Fibroblast of peridontal ligament (primary cell): ENCODE measurements at regions not wholly inside any gene's neighbourhood (a gene's known extent, or its start where the extent isn't known, plus 50 kb on each side); places are given as distances from the start of the nearest gene placed in this dataset.

Experiments used
- DNase-seq: peaks from one replicate; pipeline ENCODE4 v3.0.0-alpha.2; 2010; ENCODE audit errors: extremely low read depth

DNA sequence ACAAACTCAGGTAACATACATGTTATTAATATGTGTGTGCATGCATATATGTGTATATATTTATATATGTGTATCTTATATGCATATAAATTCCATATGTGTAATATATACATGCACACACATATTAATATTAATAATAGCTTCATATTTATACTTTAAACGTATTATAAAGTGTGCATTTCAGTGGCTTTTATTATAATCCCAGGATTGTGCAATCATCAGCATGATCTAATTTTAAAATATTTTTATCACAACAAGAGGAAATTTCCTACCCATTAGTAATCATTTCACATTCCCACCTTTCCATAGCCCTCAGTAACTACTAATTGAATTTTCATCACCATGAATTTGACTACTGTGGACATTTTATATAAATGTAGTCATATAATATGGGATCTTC lies 2211.9 kb upstream of the TENM3 start:
- DNase-seq: no peak

DNA sequence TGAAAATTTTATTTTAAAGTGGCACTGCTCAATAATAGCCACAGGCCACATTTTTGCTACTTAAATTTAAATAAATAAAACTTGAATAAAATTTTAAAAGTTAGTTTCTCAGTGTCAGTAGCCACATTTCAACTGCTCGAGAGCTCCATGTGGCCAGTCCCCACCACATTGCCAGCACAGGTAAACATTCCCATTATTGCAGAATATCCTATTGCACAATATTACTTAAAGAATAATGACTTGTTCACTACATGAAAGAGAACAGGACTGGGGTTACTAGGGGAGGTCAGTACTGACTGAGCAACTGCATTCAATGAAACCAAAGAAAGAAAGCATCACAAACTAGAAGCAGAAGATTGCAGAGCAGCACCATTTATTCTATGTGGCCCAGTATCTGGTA lies 2201.6 kb upstream of the TENM3 start:
- no peak for DNase-seq

DNA sequence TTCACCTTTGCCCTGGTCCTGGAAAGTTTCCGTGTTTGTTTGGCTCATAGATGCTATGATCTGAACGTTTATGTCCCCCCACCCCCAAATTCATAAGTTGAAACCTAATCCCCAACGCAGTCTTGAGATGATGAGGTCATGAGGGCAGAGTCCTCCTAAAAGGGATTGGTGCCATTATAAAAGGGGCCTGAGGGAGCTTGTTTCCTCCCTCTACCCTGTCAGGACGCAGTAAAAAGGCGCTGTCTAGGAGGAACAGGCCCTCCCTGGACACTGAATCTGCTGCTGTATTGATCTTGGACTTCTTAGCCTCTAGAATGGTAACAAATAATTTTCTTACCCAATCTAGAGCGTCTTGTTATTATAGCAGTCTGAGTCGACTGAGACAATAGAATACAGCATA lies 2190.6 kb upstream of the TENM3 start:
- no peak for DNase-seq

DNA sequence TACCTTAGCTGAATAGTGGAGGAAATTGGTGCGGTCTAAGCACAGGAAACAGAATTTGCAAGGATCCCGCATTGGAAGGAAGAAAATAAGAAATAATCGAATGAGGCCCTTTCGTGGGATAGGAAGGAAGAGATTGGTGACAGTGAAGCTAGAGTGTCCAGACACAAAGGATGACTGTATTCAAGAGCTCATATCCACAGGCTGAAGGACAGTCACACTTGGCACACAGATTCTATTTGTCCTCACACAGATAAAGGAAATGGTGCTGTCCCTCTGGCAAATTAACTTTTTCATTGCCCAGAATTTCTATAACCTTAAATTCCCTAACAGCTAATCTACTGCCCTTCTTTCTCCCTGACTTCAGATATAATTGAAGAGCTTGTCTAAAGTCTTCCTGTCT lies 2188.9 kb upstream of the TENM3 start:
- DNase-seq: no peak

DNA sequence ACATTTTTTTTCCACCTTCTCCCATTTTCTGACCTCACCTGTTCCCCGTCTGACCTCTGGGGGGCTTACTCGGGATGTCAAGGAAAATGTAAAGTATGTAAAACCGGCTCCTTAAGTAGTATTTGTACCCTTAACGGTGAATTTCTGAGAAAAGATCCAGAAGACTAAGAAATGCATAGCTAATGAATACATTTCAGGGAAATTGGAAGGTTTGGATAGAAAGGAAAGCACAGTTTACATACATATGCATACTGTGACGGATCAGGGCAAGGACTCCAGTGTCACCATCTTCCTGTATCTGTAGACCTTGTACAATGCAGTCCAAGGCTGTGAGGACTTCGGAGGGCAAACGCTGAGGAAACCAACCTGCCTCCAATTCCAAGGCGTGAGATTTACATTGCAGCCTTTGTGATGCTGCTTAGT lies 2185.9 kb upstream of the TENM3 start:
- no peak for DNase-seq

DNA sequence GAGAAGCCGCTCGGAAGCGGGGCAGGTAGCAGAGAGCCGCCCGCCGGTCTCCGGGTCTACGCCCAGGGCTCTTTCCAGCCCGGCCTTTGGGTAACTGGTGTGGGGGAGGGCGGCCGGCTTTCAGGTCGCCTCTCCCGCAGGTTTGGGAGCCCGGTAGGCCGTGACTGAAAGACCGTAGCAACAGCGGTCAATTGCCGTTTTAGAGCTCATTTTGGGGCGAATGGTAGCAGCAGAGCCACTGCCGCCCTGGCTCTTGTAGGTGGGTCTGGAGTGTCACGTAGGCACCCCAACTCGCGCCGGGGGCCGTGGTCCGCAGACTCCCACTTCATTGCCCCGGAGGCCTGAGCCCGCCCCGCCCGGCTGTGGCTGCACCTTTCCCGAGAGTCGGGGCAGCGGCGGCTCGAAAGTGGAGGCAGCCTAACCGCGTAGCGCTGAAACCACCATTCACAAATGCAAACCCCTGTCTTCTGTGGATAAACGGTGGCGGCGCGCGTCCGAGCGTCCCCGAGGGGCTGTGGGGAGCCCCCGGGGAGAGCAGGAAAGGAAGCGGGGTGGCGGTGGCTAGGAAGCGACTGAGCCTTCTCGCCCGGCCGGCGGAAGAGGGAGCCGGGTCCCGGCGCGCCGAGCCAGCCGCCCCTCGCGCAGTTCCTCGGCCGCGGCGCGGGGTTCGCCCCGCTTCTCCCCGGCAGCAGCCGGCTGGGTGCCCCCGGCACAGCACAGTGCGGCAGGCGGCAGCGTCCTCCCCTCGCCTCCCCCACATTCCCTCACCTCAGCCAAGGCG lies 2185.1 kb upstream of the TENM3 start:
- DNase-seq: no peak

DNA sequence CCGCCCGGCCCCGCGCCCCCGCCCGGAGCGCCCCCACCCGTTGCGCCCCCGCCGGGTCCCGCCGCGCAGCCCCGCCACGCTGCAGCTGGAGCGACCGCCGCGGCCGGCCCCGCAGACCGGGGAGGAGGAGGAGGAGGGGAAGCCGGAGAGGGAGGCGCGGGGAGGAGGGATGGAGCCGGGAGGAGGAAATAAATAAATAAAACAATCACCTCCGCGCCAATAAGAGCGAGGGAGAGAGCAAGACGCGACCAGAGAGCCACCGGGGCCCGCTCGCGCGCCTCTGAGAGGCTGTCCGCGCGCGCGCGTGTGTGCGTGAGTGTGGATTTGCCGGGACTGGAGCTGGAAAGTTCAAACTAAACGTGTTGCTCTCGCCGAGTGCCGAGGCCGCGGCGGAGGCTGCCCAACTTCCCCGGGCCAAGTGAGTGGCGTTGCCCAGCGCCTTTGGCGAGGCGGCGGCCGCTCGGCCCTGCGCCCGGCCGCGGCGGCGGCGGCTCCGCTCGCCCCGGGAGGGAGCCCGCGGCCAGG lies 2184.4 kb upstream of the TENM3 start:
- peak; percentile 56 for DNase-seq

DNA sequence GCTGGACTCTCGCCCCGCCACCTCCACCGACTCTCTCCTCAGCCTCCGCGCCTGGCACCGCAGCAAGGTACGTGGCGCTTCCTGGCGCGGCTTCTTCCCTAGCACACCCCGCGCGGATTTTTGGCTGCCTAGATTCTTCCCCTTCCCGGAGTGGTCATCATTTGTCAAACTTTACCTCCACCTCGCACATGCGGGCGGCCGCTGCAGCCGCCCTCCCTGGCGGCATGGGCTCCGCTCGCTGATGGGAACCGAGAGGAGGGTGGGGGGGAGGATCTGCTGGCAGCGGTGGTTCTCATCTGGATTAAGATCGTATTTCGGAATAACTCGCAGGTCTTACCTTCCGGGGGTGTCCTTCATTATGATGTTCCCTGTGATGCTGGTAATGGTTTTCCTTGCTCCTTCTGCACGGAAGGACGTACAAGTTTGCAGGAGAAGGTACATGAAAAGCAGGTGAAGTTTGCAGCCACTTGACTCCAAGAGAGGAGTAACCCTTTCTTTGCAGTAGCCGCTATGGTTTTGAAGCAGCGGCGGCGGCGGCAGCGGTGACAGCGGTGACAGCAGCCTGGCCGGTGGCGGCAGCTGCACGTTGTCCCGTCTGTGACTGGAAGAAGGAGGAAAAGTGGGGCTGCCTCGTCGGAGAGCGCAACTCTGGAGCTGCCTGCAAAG lies 2183.9 kb upstream of the TENM3 start:
- DNase-seq: no peak

DNA sequence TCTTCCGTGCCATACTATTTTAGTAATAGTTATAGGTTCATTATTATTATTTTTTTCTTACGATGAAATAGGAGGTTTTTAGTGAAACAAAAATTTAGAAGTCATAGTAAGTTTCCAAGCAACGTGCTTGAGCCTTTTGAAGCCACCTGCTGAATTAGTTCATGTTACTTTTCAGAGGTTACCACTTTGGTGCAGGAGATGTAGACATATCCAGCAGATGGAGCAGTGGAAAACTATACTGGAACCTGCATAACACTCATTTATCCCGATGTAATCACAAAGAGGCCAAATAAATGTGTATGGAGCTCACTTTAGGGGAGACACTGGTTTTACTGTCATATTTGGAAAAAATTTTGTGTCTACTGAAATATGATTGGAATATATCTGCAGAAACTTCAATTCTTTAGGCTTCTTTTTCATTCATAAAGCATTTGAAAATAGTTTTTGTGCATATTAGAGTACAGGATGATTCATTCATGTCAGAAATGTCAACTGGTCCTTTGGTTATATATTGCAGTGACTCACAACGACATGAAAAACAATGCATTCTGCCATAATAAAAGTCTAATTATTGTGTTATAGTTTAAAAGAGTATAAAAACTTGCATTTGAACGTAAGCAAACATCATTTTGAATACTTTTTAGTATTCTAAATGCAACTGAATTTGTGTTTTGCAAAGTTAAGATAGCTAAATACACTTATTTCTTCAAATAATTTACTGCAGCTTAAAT lies 2182.9 kb upstream of the TENM3 start:
- peak; percentile 58 for DNase-seq

DNA sequence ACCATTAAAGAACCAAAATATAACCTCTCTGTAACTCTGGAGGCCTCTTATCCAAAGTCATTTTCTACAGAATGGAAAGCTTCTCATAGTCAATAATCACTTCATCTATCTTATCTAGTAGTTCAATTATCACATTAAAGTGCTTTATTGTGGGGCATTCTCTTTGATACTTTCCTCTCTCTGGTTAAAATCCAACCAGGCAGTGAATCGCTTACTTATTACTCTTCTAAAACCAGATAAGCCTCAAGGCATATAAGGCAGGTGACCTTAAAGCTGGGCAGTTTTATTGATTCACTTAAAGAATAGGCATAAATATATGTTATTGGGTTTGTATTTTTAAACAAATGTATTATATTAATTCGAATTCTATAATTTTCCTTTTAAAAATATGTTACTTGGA lies 2162.1 kb upstream of the TENM3 start:
- DNase-seq: no peak

DNA sequence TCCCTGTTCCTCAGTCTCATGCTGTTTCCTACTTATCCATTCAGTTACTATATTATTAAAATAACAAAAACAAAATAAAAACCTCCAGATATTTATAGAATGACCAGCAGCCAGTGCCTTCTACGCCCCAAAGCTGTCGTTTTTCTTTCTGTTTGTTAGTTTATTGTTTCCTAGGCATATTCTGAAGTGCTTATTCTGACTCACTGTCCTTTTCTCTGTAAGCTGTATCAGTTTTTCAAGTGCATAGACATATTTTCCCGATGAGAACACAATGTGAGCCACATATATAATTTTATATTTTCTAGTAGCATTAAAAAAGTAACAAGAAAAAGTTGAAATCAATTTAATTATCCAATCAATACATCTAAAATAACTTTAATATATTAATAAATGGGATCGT lies 2158.6 kb upstream of the TENM3 start:
- DNase-seq: peak; percentile 7

DNA sequence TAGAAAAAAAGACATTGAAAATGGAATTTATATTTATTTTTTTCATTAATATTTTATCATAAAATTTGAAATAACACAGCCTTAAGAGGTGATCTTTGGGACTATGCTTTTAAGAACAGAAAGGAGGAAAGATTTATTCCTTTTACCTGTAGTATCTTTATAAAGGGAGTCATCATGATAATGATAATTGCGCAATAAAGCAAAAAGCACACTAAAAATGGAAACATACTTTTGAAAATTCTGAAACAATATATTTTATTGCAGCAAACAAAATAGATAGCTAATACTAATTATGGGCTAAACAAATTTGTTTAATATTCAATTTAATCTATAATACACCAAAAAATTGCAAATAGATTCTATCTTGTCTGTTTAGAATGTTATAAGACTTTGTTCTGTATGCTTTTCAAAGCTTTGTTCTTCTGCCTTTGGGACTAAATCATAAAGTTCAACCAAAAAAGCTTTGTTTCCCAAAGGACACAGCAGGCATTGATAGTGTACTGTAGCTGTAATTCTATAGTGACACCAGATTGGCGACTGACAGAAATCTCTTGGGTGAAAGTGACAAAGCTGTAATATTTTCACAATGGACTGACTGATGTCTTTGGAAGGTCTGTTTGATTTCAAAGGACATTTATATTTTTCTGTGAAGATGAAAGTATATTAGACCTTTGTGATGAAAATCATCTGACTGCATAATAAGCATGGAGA lies 2156.6 kb upstream of the TENM3 start:
- no peak for DNase-seq

DNA sequence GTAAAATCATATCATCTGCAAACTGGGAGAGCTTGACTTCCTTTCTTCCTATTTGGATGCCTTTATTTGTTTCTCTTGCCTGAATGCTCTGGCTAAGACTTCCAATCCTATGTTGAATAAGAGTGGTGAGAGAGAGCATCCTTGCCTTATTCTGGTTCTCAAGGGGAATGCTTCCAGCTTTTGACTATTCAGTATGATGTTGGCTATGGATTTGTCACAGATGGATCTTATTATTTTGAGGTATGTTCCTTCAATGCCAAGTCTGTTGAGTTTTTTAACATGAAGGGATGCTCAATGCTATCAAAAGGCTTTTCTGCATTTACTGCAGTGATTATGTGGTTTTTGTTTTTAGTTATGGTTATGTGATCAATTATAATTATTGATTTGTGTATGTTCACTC lies 2144.6 kb upstream of the TENM3 start:
- DNase-seq: peak; percentile 68

DNA sequence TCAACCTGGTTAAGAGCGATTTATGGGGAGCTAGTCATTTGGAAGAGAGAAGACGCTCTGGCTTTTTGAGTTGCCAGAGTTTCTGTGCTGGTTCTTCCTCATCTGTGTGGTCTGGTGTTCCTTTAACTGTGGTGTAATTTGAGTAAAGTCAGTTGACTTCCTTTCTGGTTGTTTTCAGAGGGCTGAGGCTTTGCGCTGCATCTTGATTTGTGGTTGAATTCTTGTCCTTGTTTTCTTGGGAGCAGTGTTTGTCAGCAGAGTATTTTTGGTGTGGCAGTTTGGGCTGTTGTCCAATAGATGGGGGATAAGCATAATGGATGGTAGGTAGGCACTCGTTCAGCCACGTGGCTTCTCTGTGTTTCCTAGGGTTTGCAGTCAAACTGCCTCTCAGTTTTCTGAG lies 2143.2 kb upstream of the TENM3 start:
- peak; percentile 16 for DNase-seq

DNA sequence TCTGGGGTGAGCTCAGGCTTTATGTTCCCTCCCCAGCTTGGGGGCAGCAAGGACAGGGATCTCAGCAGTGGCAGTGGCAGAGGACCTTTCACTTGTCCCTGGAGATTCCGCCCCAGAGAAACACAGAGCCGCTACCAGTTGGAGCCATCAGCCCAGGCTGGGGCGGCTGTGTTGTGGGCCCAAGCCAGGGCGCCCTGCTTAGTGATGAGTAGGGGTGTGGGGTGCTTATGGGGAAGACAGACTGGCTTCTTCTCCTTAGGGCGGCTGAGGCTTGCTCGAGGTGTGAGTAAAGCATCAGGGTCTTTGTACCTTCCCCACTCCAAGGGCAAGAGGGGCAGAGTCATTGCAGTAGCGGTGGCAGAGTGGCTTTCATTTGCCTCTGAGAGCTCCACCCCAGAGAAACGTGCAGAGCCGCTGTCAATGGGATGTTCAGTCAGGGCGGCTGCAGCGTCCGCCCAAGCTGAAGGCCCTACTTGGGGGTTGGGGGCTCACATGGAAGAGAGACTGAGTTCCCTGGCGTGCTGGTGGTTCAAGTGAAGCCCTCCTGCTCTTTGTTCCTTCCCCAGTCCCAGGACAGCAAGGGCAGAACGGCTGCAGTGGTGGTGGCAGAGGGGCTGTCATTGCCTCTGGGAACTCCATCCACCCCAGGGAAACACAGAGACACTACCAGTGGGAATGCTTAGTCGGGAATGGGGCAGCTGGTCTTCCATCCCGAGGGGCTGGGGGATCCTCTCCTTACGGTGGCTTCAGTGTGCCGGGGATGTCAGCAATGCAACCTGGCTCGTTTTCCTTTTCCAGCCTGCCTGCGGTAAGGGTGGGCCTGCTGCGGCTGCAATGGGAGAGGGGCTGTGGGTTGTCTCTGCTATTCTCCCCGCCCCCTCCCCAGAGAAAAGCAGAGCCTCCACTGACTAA lies 2142.5 kb upstream of the TENM3 start:
- no peak for DNase-seq

DNA sequence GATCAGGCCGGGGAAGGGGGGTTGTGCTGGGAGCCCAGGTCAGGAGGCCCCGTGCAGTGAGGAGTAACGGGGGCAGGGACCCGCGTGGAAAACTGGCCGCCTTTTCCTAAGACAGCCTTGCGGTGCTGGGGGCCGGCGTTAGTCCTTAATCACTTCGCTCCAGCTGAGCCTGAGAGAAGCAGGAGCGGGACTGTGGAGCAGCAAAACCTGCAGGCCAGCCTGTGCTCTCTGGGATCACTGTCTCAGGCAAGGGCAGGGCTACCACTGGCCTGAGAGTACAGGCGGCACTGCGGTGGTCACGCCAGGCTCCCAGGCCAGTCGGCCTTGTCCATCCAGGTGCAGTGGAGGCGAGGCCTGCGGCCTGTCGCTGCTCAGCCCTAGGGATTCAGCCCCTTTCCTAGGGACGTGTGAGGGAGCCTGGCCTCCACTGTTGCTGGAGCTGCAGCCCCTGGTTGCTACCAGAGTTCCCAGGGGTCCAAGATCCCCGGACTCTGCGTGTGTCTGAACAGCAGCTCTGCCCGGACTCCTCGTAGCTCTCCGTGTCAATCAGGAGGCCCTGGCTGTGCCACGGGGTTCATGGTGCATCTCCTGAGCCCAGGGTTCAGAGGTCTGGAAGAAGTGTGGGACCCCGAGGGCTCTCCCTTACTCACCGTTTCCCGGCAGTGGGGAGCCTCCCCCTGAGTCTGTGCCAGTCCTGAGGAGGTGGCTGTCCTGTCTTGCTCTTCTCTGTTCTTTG lies 2141.7 kb upstream of the TENM3 start:
- no peak for DNase-seq

DNA sequence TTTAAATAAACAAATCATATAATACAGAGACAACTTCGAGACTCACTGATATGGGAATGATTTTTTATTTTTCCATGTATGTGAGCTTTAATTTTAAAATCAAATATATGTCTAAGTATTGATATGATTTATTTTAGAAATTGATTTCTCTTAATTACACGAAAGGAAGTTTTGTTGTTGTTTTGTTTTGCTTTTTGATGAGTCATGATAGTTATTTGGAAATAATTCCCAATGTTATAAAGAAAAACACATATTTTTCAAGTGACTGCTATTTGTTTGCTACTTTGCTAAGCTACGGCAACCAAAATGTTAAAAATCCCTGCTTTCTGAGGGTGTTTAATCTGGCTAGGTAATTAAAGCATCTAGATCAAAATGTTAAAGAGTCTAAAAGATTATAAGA lies 2139.4 kb upstream of the TENM3 start:
- no peak for DNase-seq

DNA sequence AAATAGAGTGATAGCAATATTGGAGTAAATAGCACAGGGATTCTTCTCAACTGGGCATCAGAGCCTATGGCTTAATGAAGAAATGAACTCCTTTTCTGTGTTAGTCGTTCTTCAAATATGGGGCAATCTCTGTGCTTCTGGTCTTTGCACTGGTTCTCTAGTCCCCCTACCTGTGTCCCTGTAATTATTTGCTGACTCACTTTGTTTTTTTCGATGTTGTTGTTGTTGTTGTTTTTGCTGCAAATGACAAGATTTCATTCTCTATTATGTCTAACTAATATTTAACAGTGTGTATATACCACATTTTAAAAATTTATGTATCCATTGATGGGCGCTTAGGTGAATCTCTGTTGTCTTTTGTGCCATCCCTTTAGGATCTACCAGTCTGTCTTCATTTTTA lies 2137.8 kb upstream of the TENM3 start:
- no peak for DNase-seq

DNA sequence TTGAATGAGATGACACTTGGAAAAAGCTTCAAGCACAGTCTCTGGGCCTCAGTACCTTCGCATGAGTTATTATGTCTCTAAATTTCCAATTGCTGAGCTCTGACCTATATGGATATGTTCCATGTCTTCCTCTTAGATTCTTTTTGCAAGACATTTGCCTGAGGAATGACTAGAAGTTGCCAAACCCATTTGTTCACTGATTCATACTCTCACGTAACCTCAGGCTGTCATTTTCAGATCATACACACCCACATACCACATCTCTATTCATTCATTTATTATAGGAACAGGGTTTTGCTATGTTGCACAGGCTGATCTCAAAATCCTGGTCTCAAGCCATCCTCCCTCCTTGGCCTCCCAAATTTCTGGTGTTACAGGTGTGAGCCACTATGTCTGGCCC lies 2137.1 kb upstream of the TENM3 start:
- DNase-seq: peak; percentile 46

DNA sequence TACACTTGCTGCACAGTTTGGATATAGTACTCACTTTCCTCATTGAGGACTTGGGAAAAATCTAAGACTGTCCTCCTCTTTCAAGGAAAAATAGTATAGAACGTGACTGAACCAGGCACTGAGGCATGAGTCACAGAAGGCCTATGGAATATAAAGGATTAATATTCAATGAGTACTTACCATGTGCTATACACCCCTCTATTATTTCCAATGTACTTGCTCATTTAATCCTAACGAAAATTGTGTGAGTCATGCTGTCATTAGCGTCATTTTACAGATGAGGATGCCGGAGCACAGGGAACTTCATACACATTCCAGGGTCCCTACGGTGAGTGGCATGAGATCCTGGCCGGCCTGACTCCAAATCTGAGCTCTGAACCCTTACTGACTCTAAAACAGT lies 2136.2 kb upstream of the TENM3 start:
- no peak for DNase-seq
